NCI-H526 treated with DMSO at 0.1 percent for 48 hours (cell line): ENCODE measurements at regions not wholly inside any gene's neighbourhood (a gene's known extent, or its start where the extent isn't known, plus 50 kb on each side); places are given as distances from the start of the nearest gene placed in this dataset.

Source experiments
- DNase-seq: peaks from one replicate; lab custom pipeline; 2025; lab: John Stamatoyannopoulos, UW

GRCh38 chr5:33297760-33298216, 143.0 kb upstream of the TARS1 start:
- DNase-seq, result no peak

GRCh38 chr5:33299621-33300208, 141.1 kb upstream of the TARS1 start:
- peak; percentile 15 for DNase-seq

GRCh38 chr5:33300209-33300742, 140.5 kb upstream of the TARS1 start:
- DNase-seq, result no peak

- no peak for DNase-seq
Observed at GRCh38 chr5:33303579-33304095, 137.1 kb upstream of the TARS1 start.

GRCh38 chr5:33304601-33305000, 136.2 kb upstream of the TARS1 start:
- no peak for DNase-seq

- DNase-seq, result no peak
Observed at GRCh38 chr5:33305572-33305971, 135.2 kb upstream of the TARS1 start.

- no peak for DNase-seq
Observed at GRCh38 chr5:33306758-33307157, 134.0 kb upstream of the TARS1 start.

- no peak for DNase-seq
Observed at GRCh38 chr5:33308586-33308985, 132.2 kb upstream of the TARS1 start.

GRCh38 chr5:33309068-33309467, 131.7 kb upstream of the TARS1 start:
- no peak for DNase-seq

GRCh38 chr5:33309536-33310345, 131.0 kb upstream of the TARS1 start:
- no peak for DNase-seq

GRCh38 chr5:33310451-33310850, 130.3 kb upstream of the TARS1 start:
- no peak for DNase-seq

- no peak for DNase-seq
Observed at GRCh38 chr5:33311893-33312292, 128.9 kb upstream of the TARS1 start.

- no peak for DNase-seq
Observed at GRCh38 chr5:33312571-33313549, 127.9 kb upstream of the TARS1 start.

GRCh38 chr5:33315189-33315588, 125.6 kb upstream of the TARS1 start:
- no peak for DNase-seq

- DNase-seq, result no peak
Observed at GRCh38 chr5:33316773-33317172, 124.0 kb upstream of the TARS1 start.

- no peak for DNase-seq
Observed at GRCh38 chr5:33317271-33317670, 123.5 kb upstream of the TARS1 start.

GRCh38 chr5:33319151-33319550, 121.6 kb upstream of the TARS1 start:
- DNase-seq, result no peak

- no peak for DNase-seq
Observed at GRCh38 chr5:33319841-33320240, 120.9 kb upstream of the TARS1 start.

GRCh38 chr5:33321026-33321425, 119.7 kb upstream of the TARS1 start:
- DNase-seq, result no peak

- no peak for DNase-seq
Observed at GRCh38 chr5:33322632-33323031, 118.1 kb upstream of the TARS1 start.

GRCh38 chr5:33324667-33325307, 116.0 kb upstream of the TARS1 start:
- DNase-seq, result no peak
